Osteoblast (primary cell): ENCODE measurements at regions not wholly inside any gene's neighbourhood (a gene's known extent, or its start where the extent isn't known, plus 50 kb on each side); places are given as distances from the start of the nearest gene placed in this dataset.

Source experiments
- DNase-seq: peaks from one replicate; pipeline ENCODE4 v3.0.0; 2011; ENCODE audit warnings: low spot score, mixed read lengths; ENCODE audit not compliant: insufficient read length; ENCODE audit errors: missing footprints
- H2AFZ ChIP-seq: 2 replicates; pipeline ENCODE4 v1.6.0; 2011; ENCODE audit warnings: mild to moderate bottlenecking, low read length
- H3K27ac ChIP-seq: 2 replicates; pipeline ENCODE4 v1.5.1; 2011; ENCODE audit warnings: mild to moderate bottlenecking, low read depth, low read length, moderate library complexity
- H3K27me3 ChIP-seq: 2 replicates; pipeline ENCODE4 v1.6.0; 2012; ENCODE audit warnings: mild to moderate bottlenecking, control low read depth, inconsistent platforms, low read length, moderate library complexity; ENCODE audit not compliant: insufficient read depth
- H3K36me3 ChIP-seq: 2 replicates; pipeline ENCODE4 v1.5.1; 2011; ENCODE audit warnings: mild to moderate bottlenecking, low read length, control low read depth, moderate library complexity; ENCODE audit not compliant: insufficient read depth
- H3K4me1 ChIP-seq: 2 replicates; pipeline ENCODE4 v1.5.1; 2011; ENCODE audit warnings: mild to moderate bottlenecking, low read length, control low read depth, moderate library complexity; ENCODE audit not compliant: insufficient read depth
- H3K4me2 ChIP-seq: 2 replicates; pipeline ENCODE4 v1.6.0; 2011; ENCODE audit warnings: mild to moderate bottlenecking, low read length; ENCODE audit not compliant: insufficient read depth
- H3K4me3 ChIP-seq: fragments of 200-600 bp; sonication (generic); 3 replicates; pipeline ENCODE4 v1.5.1; 2012; ENCODE audit warnings: mild to moderate bottlenecking, low read length, inconsistent platforms; ENCODE audit not compliant: insufficient read depth
- H3K79me2 ChIP-seq: 2 replicates; pipeline ENCODE4 v1.6.0; 2012; ENCODE audit warnings: mild to moderate bottlenecking, low read length, control low read depth, inconsistent platforms; ENCODE audit not compliant: insufficient read depth
- H3K9me3 ChIP-seq: 2 replicates; pipeline ENCODE4 v1.5.1; 2011; ENCODE audit warnings: low read depth, low read length, control low read depth
- H4K20me1 ChIP-seq: 2 replicates; pipeline ENCODE4 v1.6.0; 2012; ENCODE audit warnings: mild to moderate bottlenecking, low read length, control low read depth; ENCODE audit not compliant: insufficient read depth
- TF ChIP-seq, protein P1 (sequence below): IDR thresholded peaks from 2 replicates; pipeline ENCODE4 v1.5.1; 2011; ENCODE audit warnings: mild to moderate bottlenecking, low read depth, low read length, moderate library complexity; ENCODE audit errors: extremely low read depth

DNA sequence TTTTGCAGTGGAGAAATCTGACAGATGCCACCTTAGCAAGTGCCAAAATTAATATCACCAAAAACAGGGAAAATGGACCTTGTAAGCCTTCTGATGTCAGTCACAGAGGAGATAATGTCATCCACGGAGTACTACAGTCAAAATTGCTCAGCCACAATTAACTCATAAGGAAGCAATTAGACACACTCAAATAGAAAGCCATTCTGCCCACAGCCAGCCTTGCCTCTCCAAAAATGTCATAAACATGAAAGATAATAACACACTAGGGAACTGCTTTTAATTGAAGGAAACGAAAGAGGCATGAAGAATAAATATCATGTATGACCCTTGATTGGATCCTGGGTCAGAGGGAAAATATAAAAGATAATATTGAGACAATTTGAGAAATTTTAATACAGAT is 505.6 kb upstream of the API5 start:
- no peak overlapping the region for H3K4me3 ChIP-seq
- no peaks in the 10 kb centered on the region for H3K9me3 ChIP-seq
- H3K4me1 ChIP-seq: no peaks in the 10 kb centered on the region
- no peaks in the 10 kb centered on the region for H4K20me1 ChIP-seq
- no peaks in the 10 kb centered on the region for H3K36me3 ChIP-seq
- H2AFZ ChIP-seq: no peak overlapping the region
- no peak overlapping the region for H3K4me2 ChIP-seq
- TF ChIP-seq, protein P1, sequence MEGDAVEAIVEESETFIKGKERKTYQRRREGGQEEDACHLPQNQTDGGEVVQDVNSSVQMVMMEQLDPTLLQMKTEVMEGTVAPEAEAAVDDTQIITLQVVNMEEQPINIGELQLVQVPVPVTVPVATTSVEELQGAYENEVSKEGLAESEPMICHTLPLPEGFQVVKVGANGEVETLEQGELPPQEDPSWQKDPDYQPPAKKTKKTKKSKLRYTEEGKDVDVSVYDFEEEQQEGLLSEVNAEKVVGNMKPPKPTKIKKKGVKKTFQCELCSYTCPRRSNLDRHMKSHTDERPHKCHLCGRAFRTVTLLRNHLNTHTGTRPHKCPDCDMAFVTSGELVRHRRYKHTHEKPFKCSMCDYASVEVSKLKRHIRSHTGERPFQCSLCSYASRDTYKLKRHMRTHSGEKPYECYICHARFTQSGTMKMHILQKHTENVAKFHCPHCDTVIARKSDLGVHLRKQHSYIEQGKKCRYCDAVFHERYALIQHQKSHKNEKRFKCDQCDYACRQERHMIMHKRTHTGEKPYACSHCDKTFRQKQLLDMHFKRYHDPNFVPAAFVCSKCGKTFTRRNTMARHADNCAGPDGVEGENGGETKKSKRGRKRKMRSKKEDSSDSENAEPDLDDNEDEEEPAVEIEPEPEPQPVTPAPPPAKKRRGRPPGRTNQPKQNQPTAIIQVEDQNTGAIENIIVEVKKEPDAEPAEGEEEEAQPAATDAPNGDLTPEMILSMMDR: no peak
- H3K27ac ChIP-seq: no peak overlapping the region
- DNase-seq: no peak
- no peaks in the 10 kb centered on the region for H3K27me3 ChIP-seq
- H3K79me2 ChIP-seq: no peaks in the 10 kb centered on the region

DNA sequence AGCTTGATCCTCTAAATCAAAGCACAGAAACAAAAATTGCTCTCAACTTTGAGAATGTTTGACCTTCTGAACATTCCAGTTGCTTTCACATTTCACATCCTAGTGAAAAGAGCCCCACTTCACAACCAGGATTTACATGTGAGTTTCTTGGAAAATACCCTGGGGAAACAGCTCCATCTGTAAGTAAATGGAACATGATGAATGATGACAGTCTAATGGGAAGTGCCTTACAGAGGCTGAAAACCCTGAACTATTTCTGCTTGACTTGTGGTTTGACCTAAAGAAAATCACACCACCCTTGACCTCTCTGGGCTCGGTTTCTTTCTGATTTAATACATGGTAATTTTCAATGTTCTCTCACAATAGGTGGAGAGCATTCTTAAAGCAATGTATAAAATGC is 499.4 kb upstream of the API5 start:
- DNase-seq: no peak

DNA sequence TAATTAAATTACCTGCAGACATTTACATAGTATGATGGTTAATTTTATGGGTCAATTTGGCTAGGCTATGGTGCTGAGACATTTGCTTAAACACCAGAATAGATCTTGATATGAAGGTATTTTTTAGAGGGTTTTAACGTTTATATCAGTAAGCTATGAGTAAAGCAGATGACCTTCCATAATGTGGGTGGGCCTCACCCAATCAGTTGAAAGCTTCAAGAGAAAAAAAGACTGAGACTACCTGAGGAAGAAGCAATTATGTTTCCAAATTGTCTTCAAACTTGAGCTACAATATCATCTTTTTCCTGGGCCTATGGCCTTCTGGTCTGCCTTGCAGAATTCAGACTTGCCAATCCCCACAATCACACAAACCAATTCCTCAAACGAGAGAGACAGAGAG is 498.8 kb upstream of the API5 start:
- Histone ChIP-seq H3K27me3 (no peaks in the 10 kb centered on the region), H3K27ac (no peak overlapping the region), H3K4me3 (no peak overlapping the region), H2AFZ (no peak overlapping the region), H4K20me1 (no peaks in the 10 kb centered on the region), H3K4me2 (no peak overlapping the region), H3K36me3 (no peaks in the 10 kb centered on the region), H3K79me2 (no peaks in the 10 kb centered on the region), H3K4me1 (no peaks in the 10 kb centered on the region), H3K9me3 (no peaks in the 10 kb centered on the region)
- TF ChIP-seq, protein P1: no peak
- DNase-seq: no peak

More for the DNA sequence above, 499.4 kb upstream of the API5 start:
- Histone ChIP-seq H3K36me3 (no peaks in the 10 kb centered on the region), H3K79me2 (no peaks in the 10 kb centered on the region), H3K9me3 (no peaks in the 10 kb centered on the region), H2AFZ (no peak overlapping the region), H3K27me3 (no peaks in the 10 kb centered on the region), H4K20me1 (no peaks in the 10 kb centered on the region), H3K4me2 (no peak overlapping the region), H3K27ac (no peak overlapping the region), H3K4me3 (no peak overlapping the region), H3K4me1 (no peaks in the 10 kb centered on the region)
- TF ChIP-seq, protein P1: no peak

DNA sequence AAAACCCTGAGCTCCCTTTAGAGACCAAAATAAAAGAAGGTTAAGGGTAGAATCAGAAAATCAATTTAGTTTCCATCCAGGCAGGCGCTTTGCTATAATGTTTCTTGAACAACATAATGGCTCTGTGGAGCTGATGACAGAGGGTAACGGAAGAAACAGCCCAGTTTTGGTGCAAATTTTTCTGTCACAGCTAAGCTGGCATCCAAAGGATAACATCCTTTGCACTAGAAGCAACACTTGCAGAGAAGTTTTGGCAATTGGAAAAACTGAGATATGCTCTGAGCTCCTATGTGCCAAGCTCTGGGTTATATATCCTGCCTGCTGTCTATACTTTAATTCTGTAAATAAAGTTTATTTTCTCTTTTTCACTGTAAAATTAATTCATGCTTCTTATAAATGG is 495.3 kb upstream of the API5 start:
- no peaks in the 10 kb centered on the region for H3K79me2 ChIP-seq
- no peaks in the 10 kb centered on the region for H4K20me1 ChIP-seq
- H3K27ac ChIP-seq: no peak overlapping the region
- H3K27me3 ChIP-seq: no peaks in the 10 kb centered on the region
- H3K4me3 ChIP-seq: no peak overlapping the region
- H3K4me2 ChIP-seq: no peak overlapping the region
- TF ChIP-seq, protein P1: no peak
- no peaks in the 10 kb centered on the region for H3K9me3 ChIP-seq
- no peak overlapping the region for H2AFZ ChIP-seq
- no peaks in the 10 kb centered on the region for H3K36me3 ChIP-seq
- no peaks in the 10 kb centered on the region for H3K4me1 ChIP-seq
- DNase-seq: no peak
